ENCODE measurements at regions not wholly inside any gene's neighbourhood (a gene's known extent, or its start where the extent isn't known, plus 50 kb on each side); places are given as distances from the start of the nearest gene placed in this dataset.

DNA sequence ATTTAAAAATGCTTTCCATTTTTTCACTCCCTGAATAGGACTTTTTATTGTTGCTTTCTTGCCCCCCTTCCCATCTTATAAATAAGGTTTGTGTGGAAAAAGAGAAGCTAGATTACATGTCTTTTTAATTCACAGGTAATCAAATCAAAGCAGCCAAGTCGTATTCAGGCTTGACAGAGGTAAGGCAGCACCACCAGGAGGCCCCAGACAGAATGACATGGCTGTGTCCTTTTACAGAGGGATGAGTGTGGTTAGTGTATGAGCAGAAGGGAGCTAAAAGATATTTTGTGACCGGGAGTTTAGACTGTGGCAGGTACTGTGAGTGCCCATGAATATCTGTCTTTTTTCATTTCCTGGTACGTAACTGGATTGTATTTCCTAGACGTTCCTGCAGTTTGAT is 596.1 kb downstream of the ETNK1 start:
- Histone ChIP-seq H3K27ac (ENCODE audit: low read length) (no peak overlapping the region), H3K9ac (ENCODE audit: low read length) (no peak overlapping the region), H3K4me3 (ENCODE audit: low read length) (no peak overlapping the region), H4K20me1 (ENCODE audit: insufficient read depth) (no peaks in the 10 kb centered on the region), H3K9me3 (ENCODE audit: low read length) (no peaks in the 10 kb centered on the region), H3K27me3 (ENCODE audit: insufficient read depth, low read depth, low read length) (no peaks in the 10 kb centered on the region), H3K4me2 (ENCODE audit: low read length) (no peak overlapping the region), H3F3A (ENCODE audit: insufficient read depth, low read length, poor library complexity, severe bottlenecking) (no peaks in the 10 kb centered on the region), H2AFZ (ENCODE audit: low read depth, low read length) (no peak overlapping the region), H3K36me3 (ENCODE audit: insufficient read depth, low read length) (no peaks in the 10 kb centered on the region), H3K9me2 (ENCODE audit: insufficient read depth, low read length) (no peaks in the 10 kb centered on the region), H3K79me2 (replicated peaks; ENCODE audit: insufficient read depth, low read length) (no peaks in the 10 kb centered on the region)
- TF ChIP-seq MXI1 (conservative IDR thresholded peaks at IDR 0.05; ENCODE audit: poor library complexity, severe bottlenecking) (no peak), SMC3 (conservative IDR thresholded peaks at IDR 0.05; ENCODE audit: poor library complexity) (no peak), CTCF (IDR thresholded peaks at IDR 0.05; ENCODE audit: poor library complexity, severe bottlenecking) (no peak), RAD21 (conservative IDR thresholded peaks at IDR 0.05) (no peak), TAF1 (IDR thresholded peaks at IDR 0.05; ENCODE audit: low read depth) (no peak), POLR2AphosphoS5 (IDR thresholded peaks at IDR 0.05) (no peak), EZH2 (IDR thresholded peaks at IDR 0.05; ENCODE audit: borderline replicate concordance, insufficient read depth, low read length, poor library complexity, severe bottlenecking) (no peak), EP300 (conservative IDR thresholded peaks at IDR 0.05; ENCODE audit: poor library complexity, severe bottlenecking) (no peak)
- TF ChIP-seq, protein P1, sequence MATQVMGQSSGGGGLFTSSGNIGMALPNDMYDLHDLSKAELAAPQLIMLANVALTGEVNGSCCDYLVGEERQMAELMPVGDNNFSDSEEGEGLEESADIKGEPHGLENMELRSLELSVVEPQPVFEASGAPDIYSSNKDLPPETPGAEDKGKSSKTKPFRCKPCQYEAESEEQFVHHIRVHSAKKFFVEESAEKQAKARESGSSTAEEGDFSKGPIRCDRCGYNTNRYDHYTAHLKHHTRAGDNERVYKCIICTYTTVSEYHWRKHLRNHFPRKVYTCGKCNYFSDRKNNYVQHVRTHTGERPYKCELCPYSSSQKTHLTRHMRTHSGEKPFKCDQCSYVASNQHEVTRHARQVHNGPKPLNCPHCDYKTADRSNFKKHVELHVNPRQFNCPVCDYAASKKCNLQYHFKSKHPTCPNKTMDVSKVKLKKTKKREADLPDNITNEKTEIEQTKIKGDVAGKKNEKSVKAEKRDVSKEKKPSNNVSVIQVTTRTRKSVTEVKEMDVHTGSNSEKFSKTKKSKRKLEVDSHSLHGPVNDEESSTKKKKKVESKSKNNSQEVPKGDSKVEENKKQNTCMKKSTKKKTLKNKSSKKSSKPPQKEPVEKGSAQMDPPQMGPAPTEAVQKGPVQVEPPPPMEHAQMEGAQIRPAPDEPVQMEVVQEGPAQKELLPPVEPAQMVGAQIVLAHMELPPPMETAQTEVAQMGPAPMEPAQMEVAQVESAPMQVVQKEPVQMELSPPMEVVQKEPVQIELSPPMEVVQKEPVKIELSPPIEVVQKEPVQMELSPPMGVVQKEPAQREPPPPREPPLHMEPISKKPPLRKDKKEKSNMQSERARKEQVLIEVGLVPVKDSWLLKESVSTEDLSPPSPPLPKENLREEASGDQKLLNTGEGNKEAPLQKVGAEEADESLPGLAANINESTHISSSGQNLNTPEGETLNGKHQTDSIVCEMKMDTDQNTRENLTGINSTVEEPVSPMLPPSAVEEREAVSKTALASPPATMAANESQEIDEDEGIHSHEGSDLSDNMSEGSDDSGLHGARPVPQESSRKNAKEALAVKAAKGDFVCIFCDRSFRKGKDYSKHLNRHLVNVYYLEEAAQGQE (IDR thresholded peaks at IDR 0.05; ENCODE audit: borderline replicate concordance), result no peak

- H3K9me3 ChIP-seq (ENCODE audit: low read length), result no peaks in the 10 kb centered on the region
- no peak overlapping the region for H2AFZ ChIP-seq (ENCODE audit: low read depth, low read length)
- H3K9me2 ChIP-seq (ENCODE audit: insufficient read depth, low read length), result no peaks in the 10 kb centered on the region
- H3K27ac ChIP-seq (ENCODE audit: low read length), result no peak overlapping the region
- no peaks in the 10 kb centered on the region for H3F3A ChIP-seq (ENCODE audit: insufficient read depth, low read length, poor library complexity, severe bottlenecking)
- no peak overlapping the region for H3K9ac ChIP-seq (ENCODE audit: low read length)
- H3K4me2 ChIP-seq (ENCODE audit: low read length), result no peak overlapping the region
- no peaks in the 10 kb centered on the region for H3K27me3 ChIP-seq (ENCODE audit: insufficient read depth, low read depth, low read length)
- H3K79me2 ChIP-seq (replicated peaks; ENCODE audit: insufficient read depth, low read length), result no peaks in the 10 kb centered on the region
- H3K36me3 ChIP-seq (ENCODE audit: insufficient read depth, low read length), result no peaks in the 10 kb centered on the region
- H4K20me1 ChIP-seq (ENCODE audit: insufficient read depth), result no peaks in the 10 kb centered on the region
- no peak overlapping the region for H3K4me3 ChIP-seq (ENCODE audit: low read length)
- no peak for TF ChIP-seq RAD21 (conservative IDR thresholded peaks at IDR 0.05)
- TF ChIP-seq EZH2 (IDR thresholded peaks at IDR 0.05; ENCODE audit: borderline replicate concordance, insufficient read depth, low read length, poor library complexity, severe bottlenecking), result no peak
- TF ChIP-seq, protein P1 (IDR thresholded peaks at IDR 0.05; ENCODE audit: borderline replicate concordance), result no peak
- no peak for TF ChIP-seq POLR2AphosphoS5 (IDR thresholded peaks at IDR 0.05)
- TF ChIP-seq TAF1 (IDR thresholded peaks at IDR 0.05; ENCODE audit: low read depth), result no peak
- TF ChIP-seq CTCF (IDR thresholded peaks at IDR 0.05; ENCODE audit: poor library complexity, severe bottlenecking), result no peak
- no peak for TF ChIP-seq EP300 (conservative IDR thresholded peaks at IDR 0.05; ENCODE audit: poor library complexity, severe bottlenecking)
Observed at GRCh38 chr12:23221926-23222325, 597.0 kb downstream of the ETNK1 start.

Measured in neural cell (in vitro differentiated cells).